Panc1 (cell line): ENCODE measurements at regions not wholly inside any gene's neighbourhood (a gene's known extent, or its start where the extent isn't known, plus 50 kb on each side); places are given as distances from the start of the nearest gene placed in this dataset.

Experiments used
- POLR2AphosphoS5 ChIP-seq: IDR thresholded peaks from 2 replicates; pipeline ENCODE4 v1.6.1; 2012; ENCODE audit warnings: mild to moderate bottlenecking, low read depth, low read length, moderate library complexity
- SIN3A ChIP-seq: IDR thresholded peaks from 2 replicates; pipeline ENCODE4 v1.6.1; 2012; ENCODE audit warnings: low read depth, mild to moderate bottlenecking, low read length, moderate library complexity, borderline replicate concordance; ENCODE audit not compliant: insufficient read depth
- TCF7L2 ChIP-seq: IDR thresholded peaks from 2 replicates; pipeline ENCODE4 v1.6.1; 2011; ENCODE audit warnings: mild to moderate bottlenecking, low read depth, low read length, inconsistent platforms
- TF ChIP-seq, protein P1 (sequence below): fragments of 450-650 bp; IDR thresholded peaks from 2 replicates; pipeline ENCODE4 v1.5.1; 2017; ENCODE audit warnings: mild to moderate bottlenecking

DNA sequence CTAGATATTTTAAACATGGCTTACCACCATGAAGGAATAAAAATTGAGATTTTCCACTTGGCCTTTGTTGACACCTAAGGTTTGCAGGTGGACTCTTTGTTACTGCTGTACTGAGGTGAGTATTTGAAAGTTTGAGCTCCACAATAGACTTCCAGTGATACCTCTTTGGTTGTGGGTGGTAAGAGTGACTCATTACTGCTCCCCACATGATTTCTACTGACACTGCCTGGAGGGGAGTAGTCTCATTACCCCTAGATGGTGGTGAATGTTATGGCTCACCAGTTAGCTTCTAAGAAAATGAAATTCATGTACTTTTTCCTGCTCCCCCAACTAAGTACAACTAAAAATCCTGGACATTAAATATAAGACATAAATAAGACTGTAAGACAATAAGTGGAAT lies 1183.1 kb upstream of the TMEFF2 start:
- TF ChIP-seq, protein P1, sequence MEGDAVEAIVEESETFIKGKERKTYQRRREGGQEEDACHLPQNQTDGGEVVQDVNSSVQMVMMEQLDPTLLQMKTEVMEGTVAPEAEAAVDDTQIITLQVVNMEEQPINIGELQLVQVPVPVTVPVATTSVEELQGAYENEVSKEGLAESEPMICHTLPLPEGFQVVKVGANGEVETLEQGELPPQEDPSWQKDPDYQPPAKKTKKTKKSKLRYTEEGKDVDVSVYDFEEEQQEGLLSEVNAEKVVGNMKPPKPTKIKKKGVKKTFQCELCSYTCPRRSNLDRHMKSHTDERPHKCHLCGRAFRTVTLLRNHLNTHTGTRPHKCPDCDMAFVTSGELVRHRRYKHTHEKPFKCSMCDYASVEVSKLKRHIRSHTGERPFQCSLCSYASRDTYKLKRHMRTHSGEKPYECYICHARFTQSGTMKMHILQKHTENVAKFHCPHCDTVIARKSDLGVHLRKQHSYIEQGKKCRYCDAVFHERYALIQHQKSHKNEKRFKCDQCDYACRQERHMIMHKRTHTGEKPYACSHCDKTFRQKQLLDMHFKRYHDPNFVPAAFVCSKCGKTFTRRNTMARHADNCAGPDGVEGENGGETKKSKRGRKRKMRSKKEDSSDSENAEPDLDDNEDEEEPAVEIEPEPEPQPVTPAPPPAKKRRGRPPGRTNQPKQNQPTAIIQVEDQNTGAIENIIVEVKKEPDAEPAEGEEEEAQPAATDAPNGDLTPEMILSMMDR: no peak
- TF ChIP-seq TCF7L2: no peak
- TF ChIP-seq SIN3A: no peak
- no peak for TF ChIP-seq POLR2AphosphoS5
